IMR-90 (cell line): ENCODE measurements at regions not wholly inside any gene's neighbourhood (a gene's known extent, or its start where the extent isn't known, plus 50 kb on each side); places are given as distances from the start of the nearest gene placed in this dataset.

Source experiments
- ATAC-seq: fragments of 200-7000 bp; cut with Tn5 transposase; 2 replicates; pipeline ENCODE4 v1.9.1; 2020; ENCODE audit warnings: low read depth, mild to moderate bottlenecking, moderate library complexity
- BruUV-seq: library from RNA; stranded (reverse); fragments of 400-500 nt; replicated peaks from 2 replicates; lab custom pipeline; 2021; lab: Mats Ljungman, UMichigan
- CTCF ChIA-PET: fragments of 300-600 bp; formaldehyde crosslinking; extraction: SDS; loops from one replicate; lab custom pipeline; 2021; ENCODE audit warnings: antibody characterized with exemption; lab: Yijun Ruan, JAX
- POLR2A ChIA-PET: fragments of 300-600 bp; sonication (Branson Sonifier 250); formaldehyde crosslinking; loops from one replicate; lab custom pipeline; 2022; ENCODE audit warnings: antibody characterized with exemption; ENCODE audit not compliant: unreplicated experiment; lab: Charles Lee
- DNase-seq: peaks from one replicate; pipeline ENCODE4 v3.0.0; 2013
- H2AFZ ChIP-seq: replicated peaks from 2 replicates; pipeline ENCODE3; 2013; ENCODE audit warnings: low read length, mild to moderate bottlenecking; ENCODE audit not compliant: poor library complexity
- H2AK5ac ChIP-seq: 2 replicates; pipeline ENCODE4 v1.6.1; 2013; ENCODE audit warnings: low read depth, low read length, inconsistent platforms
- H2AK9ac ChIP-seq: replicated peaks from 2 replicates; pipeline ENCODE3; 2013; ENCODE audit warnings: mild to moderate bottlenecking, low read depth, low read length, moderate library complexity; ENCODE audit not compliant: poor library complexity
- H2BK120ac ChIP-seq: 2 replicates; pipeline ENCODE4 v1.6.1; 2013; ENCODE audit warnings: low read depth, low read length, inconsistent platforms
- H2BK15ac ChIP-seq: 3 replicates; pipeline ENCODE4 v1.6.1; 2013; ENCODE audit warnings: low read depth, low read length, inconsistent platforms
- H2BK20ac ChIP-seq: 2 replicates; pipeline ENCODE4 v1.6.1; 2013; ENCODE audit warnings: low read depth, mild to moderate bottlenecking, inconsistent platforms, low read length, moderate library complexity
- H2BK5ac ChIP-seq: 2 replicates; pipeline ENCODE4 v1.6.1; 2013; ENCODE audit warnings: mild to moderate bottlenecking, low read depth, low read length, inconsistent platforms; ENCODE audit not compliant: poor library complexity, severe bottlenecking
- H3K14ac ChIP-seq: replicated peaks from 2 replicates; pipeline ENCODE4 v1.6.1; 2013; ENCODE audit warnings: low read depth, low read length, inconsistent platforms
- H3K18ac ChIP-seq: 2 replicates; pipeline ENCODE4 v1.6.1; 2013; ENCODE audit warnings: low read depth, low read length, control low read depth
- H3K23ac ChIP-seq: 2 replicates; pipeline ENCODE4 v1.6.1; 2013; ENCODE audit warnings: low read depth, low read length, inconsistent platforms
- H3K27ac ChIP-seq: 2 replicates; pipeline ENCODE4 v1.5.1; 2013; ENCODE audit warnings: mild to moderate bottlenecking, control low read depth, low read length; ENCODE audit not compliant: insufficient read depth
- H3K27me3 ChIP-seq: 2 replicates; pipeline ENCODE4 v1.6.1; 2013; ENCODE audit warnings: low read length; ENCODE audit not compliant: control insufficient read depth, insufficient read depth
- H3K36me3 ChIP-seq: 2 replicates; pipeline ENCODE4 v1.6.1; 2013; ENCODE audit warnings: low read length, mixed read lengths; ENCODE audit not compliant: control insufficient read depth, insufficient read depth
- H3K4ac ChIP-seq: 2 replicates; pipeline ENCODE4 v1.6.1; 2013; ENCODE audit warnings: low read depth, low read length, inconsistent platforms
- H3K4me1 ChIP-seq: 2 replicates; pipeline ENCODE4 v1.6.1; 2013; ENCODE audit warnings: low read length, mixed read lengths; ENCODE audit not compliant: control insufficient read depth, insufficient read depth
- H3K4me2 ChIP-seq: 2 replicates; pipeline ENCODE4 v1.6.1; 2013; ENCODE audit warnings: low read depth, mild to moderate bottlenecking, control low read depth, low read length, moderate library complexity
- H3K4me3 ChIP-seq: 2 replicates; pipeline ENCODE4 v1.5.1; 2013; ENCODE audit warnings: low read depth, mild to moderate bottlenecking, control low read depth, low read length, moderate library complexity; ENCODE audit not compliant: insufficient read depth
- H3K56ac ChIP-seq: 2 replicates; pipeline ENCODE4 v1.6.1; 2013; ENCODE audit warnings: low read length, inconsistent platforms; ENCODE audit not compliant: insufficient read depth; ENCODE audit errors: extremely low read depth
- H3K79me1 ChIP-seq, 2 experiments: 2 replicates each; pipeline ENCODE4 v1.6.1; 2013; ENCODE audit warnings: low read length in 2 of 2, inconsistent platforms in 1 of 2, low read depth in 1 of 2
- H3K9ac ChIP-seq: 2 replicates; pipeline ENCODE4 v1.6.1; 2013; ENCODE audit warnings: low read depth, low read length, control low read depth
- H3K9me1 ChIP-seq: 2 replicates; pipeline ENCODE4 v1.6.1; 2013; ENCODE audit warnings: low read length, inconsistent platforms; ENCODE audit not compliant: insufficient read depth
- H3K9me3 ChIP-seq: 2 replicates; pipeline ENCODE4 v1.6.1; 2013; ENCODE audit warnings: low read length; ENCODE audit not compliant: control insufficient read depth, insufficient read depth
- H4K20me1 ChIP-seq: 2 replicates; pipeline ENCODE4 v1.6.1; 2013; ENCODE audit warnings: low read length, inconsistent platforms; ENCODE audit not compliant: insufficient read depth
- H4K5ac ChIP-seq: 2 replicates; pipeline ENCODE4 v1.6.1; 2013; ENCODE audit warnings: mild to moderate bottlenecking, low read depth, low read length, control low read depth
- H4K8ac ChIP-seq, 2 experiments: 2 replicates each; pipeline ENCODE4 v1.6.1; 2013; ENCODE audit warnings: low read depth in 2 of 2, low read length in 2 of 2, control low read depth in 1 of 2, inconsistent platforms in 1 of 2
- H4K91ac ChIP-seq: 2 replicates; pipeline ENCODE4 v1.6.1; 2013; ENCODE audit warnings: low read depth, low read length, inconsistent platforms; ENCODE audit not compliant: insufficient read depth
- NFE2L2 ChIP-seq: fragments of 150-350 bp; IDR thresholded peaks from 2 replicates; pipeline ENCODE4 v1.6.1; 2016; ENCODE audit warnings: low read depth, mild to moderate bottlenecking, low read length
- USF2 ChIP-seq: fragments of 150-350 bp; IDR thresholded peaks from 2 replicates; pipeline ENCODE4 v1.6.1; 2017; ENCODE audit warnings: mild to moderate bottlenecking, antibody characterized with exemption, low read length, low read depth
- WGBS, 2 experiments: methylation state at CpG; one replicate each; pipeline versions ENCODE4 v1.1.5 to v1.1.7; 2013; ENCODE audit warnings: missing lambda C conversion rate in 2 of 2; ENCODE audit not compliant: insufficient read length in 1 of 2; ENCODE audit errors: extremely low coverage in 2 of 2; 5-methylcytosine and 5-hydroxymethylcytosine counted together
- dilution Hi-C: fragments of 300-500 bp; cut with HindIII; formaldehyde crosslinking; loops from one replicate; pipeline ENCODE4 v1.14.3; 2018; ENCODE audit warnings: low sequenced_read_pairs; ENCODE audit not compliant: unreplicated experiment
- in situ Hi-C: fragments of 300-500 bp; cut with MboI; formaldehyde crosslinking; loops from 3 replicates; pipeline ENCODE4 v1.14.3; 2019; ENCODE audit warnings: low sequenced_read_pairs, inconsistent platforms, mixed read lengths
- intact Hi-C: fragments of 100-400 bp; cut with micrococcal nuclease; formaldehyde crosslinking; loops from 2 replicates; pipeline ENCODE4 v1.10.0; 2022

- CTCF ChIA-PET: interaction anchor here (1.0 kb wide), 1 partner anchor 120 kb away, joined by 6 read pairs; no protein-coding TSS in a partner anchor
- no peak overlapping the region for H3K4me2 ChIP-seq
These were observed 122.2 kb upstream of the MARCKS start for GRCh38 chr6:113734982-113735381.

More at GRCh38 chr6:113734982-113735381, 122.2 kb upstream of the MARCKS start:
- intact Hi-C loops (no loop called here), in situ Hi-C loops (no loop called here), dilution Hi-C loops (no loop called here)
- Histone ChIP-seq H2BK5ac (no peak overlapping the region), H4K5ac (peak overlapping the region; percentile 22; the same call in 1 of the 2 replicates), H3K79me1 (no peaks in the 10 kb centered on the region), H2BK120ac (no peak overlapping the region; the same call in 1 of the 2 replicates), H3K18ac (peak overlapping the region; percentile 48), H2AK5ac (peak overlapping the region; percentile 53; the same call in 1 of the 2 replicates), H3K9me1 (no peaks in the 10 kb centered on the region), H3K27me3 (no peaks in the 10 kb centered on the region; the same call in 1 of the 2 replicates), H3K9ac (no peak overlapping the region), H3K23ac (no peak overlapping the region), H2BK20ac (peak overlapping the region; percentile 11; the same call in 1 of the 2 replicates), H4K8ac (no peak overlapping the region), H3K56ac (no peak overlapping the region), H3K27ac (peak overlapping the region; percentile 44; the same call in 1 of the 2 replicates), H3K4ac (no peak overlapping the region), H4K91ac (no peak overlapping the region), H2AFZ (no peak overlapping the region), H3K14ac (peak overlapping the region; percentile 29; the same call in 1 of the 2 replicates), H3K4me3 (no peak overlapping the region), H2BK15ac (peak overlapping the region; percentile 37; the same call in 1 of the 3 replicates), H4K20me1 (no peaks in the 10 kb centered on the region), H3K36me3 (no peaks in the 10 kb centered on the region), H2AK9ac (no peak overlapping the region), H3K9me3 (no peaks in the 10 kb centered on the region), H3K4me1 (0 out of 2 replicates have a peak, but pooled peaks cover 2% of the 10 kb centered on the region)
- TF ChIP-seq NFE2L2 (peak; percentile 90), USF2 (no peak)
- POLR2A ChIA-PET: no interaction called here
- DNase-seq: peak; percentile 45
- no TSS peak for BruUV-seq
- peak; percentile 56 for ATAC-seq
- 33% methylated on average over 1 of the region's 3 CpGs; no CpG with 5 or more reads in 1 of the 2 experiments for WGBS, 2 experiments
